ENCODE measurements at regions not wholly inside any gene's neighbourhood (a gene's known extent, or its start where the extent isn't known, plus 50 kb on each side); places are given as distances from the start of the nearest gene placed in this dataset.
A peak's percentile ranks its signal among the peaks of the same experiment; 100 is the strongest.

DNA sequence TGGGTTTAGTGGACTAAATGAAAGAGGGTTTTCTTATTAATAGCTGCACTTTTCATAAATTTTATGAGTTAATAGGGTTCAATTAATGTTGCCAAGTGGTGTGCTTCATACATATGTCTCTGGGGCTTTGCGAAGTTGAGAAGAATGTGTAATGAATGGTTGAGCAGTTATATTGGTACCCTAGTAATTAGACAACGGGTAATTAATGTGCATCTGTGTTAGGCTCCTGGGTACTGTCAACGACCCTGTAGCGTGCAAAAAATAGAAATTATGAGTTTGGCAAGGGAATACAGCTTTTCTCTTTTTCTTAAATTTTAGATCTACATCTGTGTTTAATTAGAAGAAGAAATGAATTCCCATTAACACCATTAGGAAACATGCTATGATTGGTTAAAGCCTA is 1027.7 kb downstream of the ARAP2 start:
- ATAC-seq, result no peak
- TF ChIP-seq TCF4 (CRISPR knock-in tag; IDR thresholded peaks at IDR 0.05; ENCODE audit: borderline replicate concordance) (no peak), GLIS3 (CRISPR knock-in tag; IDR thresholded peaks at IDR 0.05) (no peak), ARNTL (CRISPR knock-in tag; IDR thresholded peaks at IDR 0.05; ENCODE audit: borderline replicate concordance, low read depth) (no peak), CSDC2 (CRISPR knock-in tag; IDR thresholded peaks at IDR 0.05) (no peak)
- TF ChIP-seq, protein P1, sequence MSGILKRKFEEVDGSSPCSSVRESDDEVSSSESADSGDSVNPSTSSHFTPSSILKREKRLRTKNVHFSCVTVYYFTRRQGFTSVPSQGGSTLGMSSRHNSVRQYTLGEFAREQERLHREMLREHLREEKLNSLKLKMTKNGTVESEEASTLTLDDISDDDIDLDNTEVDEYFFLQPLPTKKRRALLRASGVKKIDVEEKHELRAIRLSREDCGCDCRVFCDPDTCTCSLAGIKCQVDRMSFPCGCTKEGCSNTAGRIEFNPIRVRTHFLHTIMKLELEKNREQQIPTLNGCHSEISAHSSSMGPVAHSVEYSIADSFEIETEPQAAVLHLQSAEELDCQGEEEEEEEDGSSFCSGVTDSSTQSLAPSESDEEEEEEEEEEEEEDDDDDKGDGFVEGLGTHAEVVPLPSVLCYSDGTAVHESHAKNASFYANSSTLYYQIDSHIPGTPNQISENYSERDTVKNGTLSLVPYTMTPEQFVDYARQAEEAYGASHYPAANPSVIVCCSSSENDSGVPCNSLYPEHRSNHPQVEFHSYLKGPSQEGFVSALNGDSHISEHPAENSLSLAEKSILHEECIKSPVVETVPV (CRISPR knock-in tag; IDR thresholded peaks at IDR 0.05), result no peak

DNA sequence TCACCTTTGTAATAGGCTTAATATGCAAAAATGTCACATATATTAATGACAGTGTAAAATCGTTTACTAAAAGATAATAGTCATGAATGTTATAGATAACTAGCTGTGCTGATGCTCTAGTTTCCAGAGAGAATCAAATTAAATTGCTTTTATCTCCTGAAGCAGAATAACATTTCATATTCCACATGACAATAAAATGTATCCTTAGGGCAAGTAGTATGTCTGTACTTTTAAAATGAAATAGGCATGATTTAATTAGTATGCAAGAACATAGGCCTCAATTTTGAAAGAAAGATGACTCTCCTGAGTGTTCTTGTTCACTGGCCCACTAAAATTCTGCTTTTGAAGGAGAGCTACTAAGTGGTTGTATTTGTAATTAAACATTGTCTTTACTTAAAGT is 1027.0 kb downstream of the ARAP2 start:
- TF ChIP-seq TCF4 (CRISPR knock-in tag; IDR thresholded peaks at IDR 0.05; ENCODE audit: borderline replicate concordance), result peak; percentile 49; the same call in 1 of the 2 replicates
- TF ChIP-seq ZFP30 (CRISPR knock-in tag; IDR thresholded peaks at IDR 0.05), result no peak
- no peak for ATAC-seq

DNA sequence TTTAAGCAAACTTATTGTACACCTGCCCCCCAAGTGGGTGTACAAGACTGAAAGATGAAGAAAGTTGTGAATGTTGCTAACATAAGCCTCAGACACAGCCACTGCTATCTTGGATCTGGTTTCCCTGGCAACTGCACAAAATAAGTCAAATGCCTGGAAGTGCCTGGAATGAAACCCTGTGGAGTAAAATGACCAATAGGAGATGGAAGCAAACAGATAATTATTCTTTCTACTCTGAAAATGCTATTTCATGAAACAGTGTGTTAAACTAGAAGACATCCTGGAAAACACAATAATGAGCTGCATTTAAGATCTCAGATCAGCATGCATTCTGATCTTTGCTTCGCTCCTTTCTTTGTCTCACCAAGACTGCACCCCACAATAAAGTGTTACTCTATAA is 1016.0 kb downstream of the ARAP2 start:
- TF ChIP-seq ZNF70 (CRISPR knock-in tag; IDR thresholded peaks at IDR 0.05) (no peak), ZNF565 (CRISPR knock-in tag; conservative IDR thresholded peaks at IDR 0.05; ENCODE audit: low read depth) (no peak), ESRRG (CRISPR knock-in tag; IDR thresholded peaks at IDR 0.05) (no peak), PPARA (CRISPR knock-in tag; IDR thresholded peaks at IDR 0.05; ENCODE audit: borderline replicate concordance) (no peak), RARB (CRISPR knock-in tag; IDR thresholded peaks at IDR 0.05) (no peak), TOX (CRISPR knock-in tag; IDR thresholded peaks at IDR 0.05; ENCODE audit: borderline replicate concordance) (no peak), SNAI2 (CRISPR knock-in tag; IDR thresholded peaks at IDR 0.05) (no peak), OSR1 (CRISPR knock-in tag; IDR thresholded peaks at IDR 0.05) (no peak), ZFP30 (CRISPR knock-in tag; IDR thresholded peaks at IDR 0.05) (no peak), GLIS3 (CRISPR knock-in tag; IDR thresholded peaks at IDR 0.05) (no peak), CSDC2 (CRISPR knock-in tag; IDR thresholded peaks at IDR 0.05) (no peak), ZNF8 (CRISPR knock-in tag; IDR thresholded peaks at IDR 0.05) (no peak)
- TF ChIP-seq, protein P2, sequence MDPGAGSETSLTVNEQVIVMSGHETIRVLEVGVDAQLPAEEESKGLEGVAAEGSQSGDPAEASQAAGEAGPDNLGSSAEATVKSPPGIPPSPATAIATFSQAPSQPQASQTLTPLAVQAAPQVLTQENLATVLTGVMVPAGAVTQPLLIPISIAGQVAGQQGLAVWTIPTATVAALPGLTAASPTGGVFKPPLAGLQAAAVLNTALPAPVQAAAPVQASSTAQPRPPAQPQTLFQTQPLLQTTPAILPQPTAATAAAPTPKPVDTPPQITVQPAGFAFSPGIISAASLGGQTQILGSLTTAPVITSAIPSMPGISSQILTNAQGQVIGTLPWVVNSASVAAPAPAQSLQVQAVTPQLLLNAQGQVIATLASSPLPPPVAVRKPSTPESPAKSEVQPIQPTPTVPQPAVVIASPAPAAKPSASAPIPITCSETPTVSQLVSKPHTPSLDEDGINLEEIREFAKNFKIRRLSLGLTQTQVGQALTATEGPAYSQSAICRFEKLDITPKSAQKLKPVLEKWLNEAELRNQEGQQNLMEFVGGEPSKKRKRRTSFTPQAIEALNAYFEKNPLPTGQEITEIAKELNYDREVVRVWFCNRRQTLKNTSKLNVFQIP (CRISPR knock-in tag; IDR thresholded peaks at IDR 0.05; ENCODE audit: borderline replicate concordance, low read depth), result no peak
- no peak for ATAC-seq

DNA sequence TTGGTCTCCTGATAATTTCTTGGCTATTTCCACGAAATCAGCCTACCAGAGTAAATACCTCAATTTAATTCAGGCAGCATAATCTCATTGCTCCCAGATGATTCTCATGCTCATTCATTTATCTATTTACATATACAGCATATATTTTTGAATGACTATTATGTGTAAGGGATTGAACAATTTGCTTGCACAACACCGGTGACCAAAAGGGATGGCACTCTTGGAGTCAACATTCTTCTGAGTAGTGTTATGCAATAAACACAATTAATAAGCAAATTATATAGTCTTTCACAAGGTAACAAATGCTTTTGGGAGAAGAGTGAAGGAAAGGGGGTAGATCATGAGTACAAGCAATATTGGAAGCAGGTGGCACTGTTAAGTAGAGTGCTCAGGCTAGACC is 1015.3 kb downstream of the ARAP2 start:
- TF ChIP-seq, protein P1 (CRISPR knock-in tag; IDR thresholded peaks at IDR 0.05), result no peak
- TF ChIP-seq, protein P3, sequence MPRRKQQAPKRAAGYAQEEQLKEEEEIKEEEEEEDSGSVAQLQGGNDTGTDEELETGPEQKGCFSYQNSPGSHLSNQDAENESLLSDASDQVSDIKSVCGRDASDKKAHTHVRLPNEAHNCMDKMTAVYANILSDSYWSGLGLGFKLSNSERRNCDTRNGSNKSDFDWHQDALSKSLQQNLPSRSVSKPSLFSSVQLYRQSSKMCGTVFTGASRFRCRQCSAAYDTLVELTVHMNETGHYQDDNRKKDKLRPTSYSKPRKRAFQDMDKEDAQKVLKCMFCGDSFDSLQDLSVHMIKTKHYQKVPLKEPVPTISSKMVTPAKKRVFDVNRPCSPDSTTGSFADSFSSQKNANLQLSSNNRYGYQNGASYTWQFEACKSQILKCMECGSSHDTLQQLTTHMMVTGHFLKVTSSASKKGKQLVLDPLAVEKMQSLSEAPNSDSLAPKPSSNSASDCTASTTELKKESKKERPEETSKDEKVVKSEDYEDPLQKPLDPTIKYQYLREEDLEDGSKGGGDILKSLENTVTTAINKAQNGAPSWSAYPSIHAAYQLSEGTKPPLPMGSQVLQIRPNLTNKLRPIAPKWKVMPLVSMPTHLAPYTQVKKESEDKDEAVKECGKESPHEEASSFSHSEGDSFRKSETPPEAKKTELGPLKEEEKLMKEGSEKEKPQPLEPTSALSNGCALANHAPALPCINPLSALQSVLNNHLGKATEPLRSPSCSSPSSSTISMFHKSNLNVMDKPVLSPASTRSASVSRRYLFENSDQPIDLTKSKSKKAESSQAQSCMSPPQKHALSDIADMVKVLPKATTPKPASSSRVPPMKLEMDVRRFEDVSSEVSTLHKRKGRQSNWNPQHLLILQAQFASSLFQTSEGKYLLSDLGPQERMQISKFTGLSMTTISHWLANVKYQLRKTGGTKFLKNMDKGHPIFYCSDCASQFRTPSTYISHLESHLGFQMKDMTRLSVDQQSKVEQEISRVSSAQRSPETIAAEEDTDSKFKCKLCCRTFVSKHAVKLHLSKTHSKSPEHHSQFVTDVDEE (CRISPR knock-in tag; IDR thresholded peaks at IDR 0.05), result no peak
- TF ChIP-seq ISL1 (CRISPR knock-in tag; IDR thresholded peaks at IDR 0.05) (no peak), ZNF8 (CRISPR knock-in tag; IDR thresholded peaks at IDR 0.05) (no peak)
- ATAC-seq, result no peak

DNA sequence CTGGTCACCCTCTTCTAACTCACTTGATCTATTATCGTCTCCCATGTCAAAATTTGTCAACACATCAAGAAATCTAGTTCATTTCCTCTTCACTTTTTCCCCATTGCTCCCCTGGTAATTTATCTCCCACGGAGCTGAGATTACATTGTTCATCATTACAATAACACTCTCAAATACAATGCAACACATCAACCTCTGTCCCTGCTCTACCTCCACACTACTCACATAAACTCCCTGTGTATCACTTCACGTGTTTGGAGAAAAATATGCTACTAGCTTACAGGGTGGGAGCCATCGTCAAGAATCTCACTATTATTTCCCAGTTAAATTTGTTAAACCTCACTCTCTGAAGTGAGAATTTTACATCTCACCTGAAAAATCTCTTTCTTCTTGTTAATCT is 1006.4 kb downstream of the ARAP2 start:
- ATAC-seq, result no peak
- no peak for TF ChIP-seq ZFP30 (CRISPR knock-in tag; IDR thresholded peaks at IDR 0.05)
- no peak for TF ChIP-seq ZFP3 (CRISPR knock-in tag; IDR thresholded peaks at IDR 0.05)
- TF ChIP-seq, protein P4, sequence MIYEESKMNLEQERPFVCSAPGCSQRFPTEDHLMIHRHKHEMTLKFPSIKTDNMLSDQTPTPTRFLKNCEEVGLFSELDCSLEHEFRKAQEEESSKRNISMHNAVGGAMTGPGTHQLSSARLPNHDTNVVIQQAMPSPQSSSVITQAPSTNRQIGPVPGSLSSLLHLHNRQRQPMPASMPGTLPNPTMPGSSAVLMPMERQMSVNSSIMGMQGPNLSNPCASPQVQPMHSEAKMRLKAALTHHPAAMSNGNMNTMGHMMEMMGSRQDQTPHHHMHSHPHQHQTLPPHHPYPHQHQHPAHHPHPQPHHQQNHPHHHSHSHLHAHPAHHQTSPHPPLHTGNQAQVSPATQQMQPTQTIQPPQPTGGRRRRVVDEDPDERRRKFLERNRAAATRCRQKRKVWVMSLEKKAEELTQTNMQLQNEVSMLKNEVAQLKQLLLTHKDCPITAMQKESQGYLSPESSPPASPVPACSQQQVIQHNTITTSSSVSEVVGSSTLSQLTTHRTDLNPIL (CRISPR knock-in tag; IDR thresholded peaks at IDR 0.05; ENCODE audit: low read depth), result no peak
- TF ChIP-seq CSDC2 (CRISPR knock-in tag; IDR thresholded peaks at IDR 0.05), result no peak
- no peak for TF ChIP-seq GLIS3 (CRISPR knock-in tag; IDR thresholded peaks at IDR 0.05)
- no peak for TF ChIP-seq SNAI2 (CRISPR knock-in tag; IDR thresholded peaks at IDR 0.05)
- no peak for TF ChIP-seq OSR1 (CRISPR knock-in tag; IDR thresholded peaks at IDR 0.05)
- TF ChIP-seq ZNF565 (CRISPR knock-in tag; conservative IDR thresholded peaks at IDR 0.05; ENCODE audit: low read depth), result no peak
- no peak for TF ChIP-seq ZNF8 (CRISPR knock-in tag; IDR thresholded peaks at IDR 0.05)
- TF ChIP-seq, protein P3 (CRISPR knock-in tag; IDR thresholded peaks at IDR 0.05), result no peak
- TF ChIP-seq, protein P1 (CRISPR knock-in tag; IDR thresholded peaks at IDR 0.05), result no peak
- TF ChIP-seq ARNTL (CRISPR knock-in tag; IDR thresholded peaks at IDR 0.05; ENCODE audit: borderline replicate concordance, low read depth), result no peak
- no peak for TF ChIP-seq BACH2 (CRISPR knock-in tag; IDR thresholded peaks at IDR 0.05; ENCODE audit: borderline replicate concordance)

Data from SK-N-SH treated with all-trans-retinoic acid at 6 μM for 48 hours (cell line).